Sciatic nerve (tissue), 2 donors: ENCODE measurements at regions not wholly inside any gene's neighbourhood (a gene's known extent, or its start where the extent isn't known, plus 50 kb on each side); places are given as distances from the start of the nearest gene placed in this dataset.
"Not testable (repeated sequence)": the region's sequence is repeated elsewhere in the genome, so short reads cannot be mapped to it uniquely, and the experiment has no call there.

ENCODE experiments used
- ATAC-seq: fragments of 200-7000 bp; cut with Tn5 transposase; one replicate; pipeline ENCODE4 v1.9.1; 2020; ENCODE audit warnings: mild to moderate bottlenecking, moderate library complexity
- DNase-seq: peaks from one replicate; pipeline ENCODE4 v3.0.0-alpha.2; 2020; ENCODE audit warnings: low spot score
- intact Hi-C: fragments of 100-400 bp; cut with DNase I; formaldehyde crosslinking; loops from one replicate; pipeline ENCODE4 v1.14.2; 2022
- donor health status: DM: no; HTN: no; CAD: no.
- donor health status: DM: no; HTN: no; CAD: no.

- DNase-seq (no peak), ATAC-seq (no peak)
- intact Hi-C loops, result no loop called here
Measured at GRCh38 chr1:189941922-189942321, 535.7 kb downstream of the BRINP3 start.

- intact Hi-C loops, result no loop called here
- no peak for ATAC-seq
- no peak for DNase-seq
Measured at GRCh38 chr1:189958756-189959155, 518.9 kb downstream of the BRINP3 start.

GRCh38 chr1:189960769-189961168, 516.9 kb downstream of the BRINP3 start:
- DNase-seq, result no peak
- ATAC-seq, result peak; percentile 17
- intact Hi-C loops, result no loop called here

- DNase-seq, result no peak
- intact Hi-C loops, result no loop called here
- ATAC-seq, result peak; percentile 86
Measured at GRCh38 chr1:189962181-189962580, 515.5 kb downstream of the BRINP3 start.

- intact Hi-C loops, result no loop called here
- ATAC-seq (no peak), DNase-seq (no peak)
Measured at GRCh38 chr1:189970331-189971230, 507.1 kb downstream of the BRINP3 start.

- no peak for DNase-seq
- intact Hi-C loops, result no loop called here
- no peak for ATAC-seq
Measured at GRCh38 chr1:189971656-189972055, 506.0 kb downstream of the BRINP3 start.

- no peak for ATAC-seq
- intact Hi-C loops, result no loop called here
- DNase-seq, result no peak
Measured at GRCh38 chr1:189977184-189977583, 500.5 kb downstream of the BRINP3 start.

GRCh38 chr1:189983166-189983890, 494.3 kb downstream of the BRINP3 start:
- intact Hi-C loops, result no loop called here
- no peak for DNase-seq

GRCh38 chr1:189986516-189986915, 491.1 kb downstream of the BRINP3 start:
- intact Hi-C loops, result no loop called here
- DNase-seq (no peak), ATAC-seq (no peak)

More at GRCh38 chr1:189983166-189983890, 494.3 kb downstream of the BRINP3 start:
- no peak for ATAC-seq

- no peak for DNase-seq
- intact Hi-C loops, result no loop called here
- ATAC-seq, result no peak
Measured at GRCh38 chr1:189987509-189987908, 490.2 kb downstream of the BRINP3 start.

- no peak for ATAC-seq
- intact Hi-C loops, result no loop called here
- DNase-seq, result no peak
Measured at GRCh38 chr1:189992856-189993255, 484.8 kb downstream of the BRINP3 start.

GRCh38 chr1:190000365-190000872, 477.2 kb downstream of the BRINP3 start:
- no peak for ATAC-seq

GRCh38 chr1:190001187-190001586, 476.5 kb downstream of the BRINP3 start:
- intact Hi-C loops, result no loop called here
- ATAC-seq (no peak), DNase-seq (no peak)

More at GRCh38 chr1:190000365-190000872, 477.2 kb downstream of the BRINP3 start:
- intact Hi-C loops, result no loop called here
- no peak for DNase-seq

GRCh38 chr1:190003376-190003775, 474.3 kb downstream of the BRINP3 start:
- DNase-seq (no peak), ATAC-seq (no peak)
- intact Hi-C loops, result no loop called here

- DNase-seq (no peak), ATAC-seq (no peak)
- intact Hi-C loops, result no loop called here
Measured at GRCh38 chr1:190011585-190011984, 466.1 kb downstream of the BRINP3 start.

GRCh38 chr1:190019151-190019550, 458.5 kb downstream of the BRINP3 start:
- DNase-seq, intact Hi-C loops, ATAC-seq: not testable (repeated sequence)

- DNase-seq, result no peak
Measured at GRCh38 chr1:190019717-190020116, 457.9 kb downstream of the BRINP3 start.

GRCh38 chr1:190022709-190023108, 455.0 kb downstream of the BRINP3 start:
- no peak for ATAC-seq
- intact Hi-C loops, result no loop called here
- DNase-seq, result no peak

More at GRCh38 chr1:190019717-190020116, 457.9 kb downstream of the BRINP3 start:
- intact Hi-C loops, result no loop called here
- ATAC-seq, result no peak

- ATAC-seq (no peak), DNase-seq (no peak)
- intact Hi-C loops, result no loop called here
Measured at GRCh38 chr1:190029441-190029840, 448.2 kb downstream of the BRINP3 start.

GRCh38 chr1:190043655-190044054, 434.0 kb downstream of the BRINP3 start:
- intact Hi-C loops, result no loop called here
- no peak for ATAC-seq

More at GRCh38 chr1:190043655-190044054, 434.0 kb downstream of the BRINP3 start:
- DNase-seq, result no peak
